Lung microvascular endothelial cell (primary cell): ENCODE measurements at regions not wholly inside any gene's neighbourhood (a gene's known extent, or its start where the extent isn't known, plus 50 kb on each side); places are given as distances from the start of the nearest gene placed in this dataset.
"Not testable (repeated sequence)": the region's sequence is repeated elsewhere in the genome, so short reads cannot be mapped to it uniquely, and the experiment has no call there.

Source experiments
- DNase-seq, 2 donors: peaks; one replicate each; pipeline versions ENCODE4 v3.0.0 to v3.0.0-alpha.2; 2010; ENCODE audit warnings: low read depth in 2 of 2

DNA sequence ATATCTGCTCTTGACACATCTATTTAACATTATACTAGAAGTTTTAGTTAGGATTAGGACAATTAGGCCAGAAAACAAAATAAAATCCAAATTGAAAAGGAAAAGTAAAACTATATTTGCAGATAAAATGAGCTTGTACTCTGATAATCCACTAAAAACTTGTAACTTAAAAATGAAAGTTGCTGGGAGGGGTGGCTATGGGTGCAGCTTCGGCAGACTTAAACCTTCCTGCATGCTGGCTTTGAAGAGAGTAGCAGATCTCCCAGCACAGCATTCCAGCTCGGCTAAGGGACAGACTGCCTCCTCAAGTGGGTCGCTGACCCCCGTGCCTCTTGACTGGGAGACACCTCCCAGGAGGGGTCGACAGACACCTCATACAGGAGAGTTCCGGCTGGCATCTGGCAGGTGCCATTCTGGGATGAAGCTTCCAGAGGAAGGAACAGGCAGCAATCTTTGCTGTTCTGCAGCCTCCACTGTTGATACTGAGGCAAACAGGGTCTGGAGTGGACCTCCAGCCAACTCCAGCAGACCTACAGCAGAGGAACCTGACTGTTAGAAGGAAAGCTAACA, 2379.9 kb downstream of the ARAP2 start:
- no peak for DNase-seq

GRCh38 chr4:33873791-33874190, 2370.5 kb downstream of the ARAP2 start:
- DNase-seq, result no peak

- no peak for DNase-seq
These were observed 2365.6 kb downstream of the ARAP2 start for GRCh38 chr4:33878710-33879109.

DNA sequence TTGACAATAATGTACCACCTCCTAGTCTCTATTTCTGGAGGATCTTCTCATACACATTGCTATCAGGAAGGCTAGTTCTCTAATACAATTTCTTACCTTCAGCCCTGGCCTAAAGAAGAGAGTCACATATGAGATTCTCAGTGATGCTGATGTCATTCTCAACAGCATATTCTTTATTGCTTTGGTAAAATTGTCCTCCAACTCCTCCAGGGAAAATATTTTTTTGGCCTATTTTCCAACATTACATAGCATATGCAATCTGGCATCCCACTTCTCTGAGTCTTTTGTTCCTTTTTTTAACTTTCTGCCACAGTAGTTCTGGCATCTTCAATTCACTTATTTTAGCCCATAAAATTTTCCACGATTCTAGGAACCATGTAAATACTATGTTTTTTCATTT, 2363.1 kb downstream of the ARAP2 start:
- DNase-seq, result no peak

GRCh38 chr4:33882246-33882990, 2361.9 kb downstream of the ARAP2 start:
- DNase-seq, result no peak

- DNase-seq, result no peak
These were observed 2361.2 kb downstream of the ARAP2 start for GRCh38 chr4:33883111-33883510.

DNA sequence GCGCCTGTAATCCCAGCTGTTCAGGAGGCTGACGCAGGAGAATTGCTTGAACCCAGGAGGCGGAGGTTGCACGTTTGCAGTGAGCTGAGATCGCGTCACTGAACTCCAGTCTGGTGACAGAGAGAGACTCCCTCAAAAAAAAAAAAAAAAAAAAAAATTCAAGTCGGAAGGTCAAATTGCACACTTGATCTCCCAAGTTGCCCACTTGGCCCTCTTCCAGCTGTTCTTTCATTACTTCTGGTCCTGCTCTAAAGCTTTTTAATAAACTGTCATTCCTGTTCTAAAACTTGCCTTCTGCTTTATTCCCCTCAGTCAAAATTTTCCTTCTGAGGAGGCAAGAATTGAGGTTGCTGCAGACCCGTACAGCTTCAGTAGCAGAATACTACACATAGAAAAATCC, 2358.0 kb downstream of the ARAP2 start:
- no peak for DNase-seq

- no peak for DNase-seq
These were observed 2353.5 kb downstream of the ARAP2 start for GRCh38 chr4:33890841-33891240.

GRCh38 chr4:33911959-33912358, 2332.4 kb downstream of the ARAP2 start:
- DNase-seq, result no peak

GRCh38 chr4:33914386-33914785, 2329.9 kb downstream of the ARAP2 start:
- no peak for DNase-seq

- DNase-seq, result no peak
These were observed 2320.8 kb downstream of the ARAP2 start for GRCh38 chr4:33923469-33923868.

DNA sequence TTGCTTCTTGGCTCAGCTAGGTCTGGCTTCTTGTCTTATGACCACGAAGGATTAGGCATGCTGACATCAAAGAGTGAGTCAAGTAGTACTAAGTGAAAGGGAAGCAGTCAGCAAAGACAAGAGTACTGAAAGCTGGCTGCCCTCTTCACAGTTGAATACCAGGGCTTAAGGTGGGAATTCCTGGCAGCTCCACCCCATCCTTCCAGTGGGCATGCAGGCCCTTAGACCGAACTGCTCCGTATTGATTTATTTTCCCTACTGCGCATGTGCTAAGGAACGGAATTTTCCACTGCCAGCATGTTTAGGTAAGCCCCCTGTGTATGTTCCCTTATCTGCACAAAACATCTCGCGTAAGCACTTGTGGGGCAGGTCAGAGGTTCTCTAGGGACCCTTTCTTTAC, 2320.1 kb downstream of the ARAP2 start:
- no peak for DNase-seq

DNA sequence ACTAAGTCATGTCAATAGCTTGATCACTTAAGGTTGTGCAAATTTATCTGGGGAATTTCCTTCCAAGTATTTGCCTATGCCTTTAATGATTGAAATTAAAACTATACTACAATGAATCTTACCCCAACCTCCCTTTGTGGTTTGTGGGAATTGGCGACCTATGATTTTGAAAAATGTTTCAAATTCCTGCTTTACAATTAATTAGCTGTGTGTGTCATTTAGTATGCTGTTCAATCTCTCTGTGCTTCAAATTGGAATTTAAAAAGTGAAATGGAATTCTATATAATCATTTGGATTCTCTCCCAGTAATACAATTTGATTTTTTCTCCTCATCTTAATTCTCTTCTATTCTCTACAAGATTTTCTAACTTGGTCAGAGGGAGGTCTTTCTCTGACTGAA, 2319.5 kb downstream of the ARAP2 start:
- no peak for DNase-seq

DNA sequence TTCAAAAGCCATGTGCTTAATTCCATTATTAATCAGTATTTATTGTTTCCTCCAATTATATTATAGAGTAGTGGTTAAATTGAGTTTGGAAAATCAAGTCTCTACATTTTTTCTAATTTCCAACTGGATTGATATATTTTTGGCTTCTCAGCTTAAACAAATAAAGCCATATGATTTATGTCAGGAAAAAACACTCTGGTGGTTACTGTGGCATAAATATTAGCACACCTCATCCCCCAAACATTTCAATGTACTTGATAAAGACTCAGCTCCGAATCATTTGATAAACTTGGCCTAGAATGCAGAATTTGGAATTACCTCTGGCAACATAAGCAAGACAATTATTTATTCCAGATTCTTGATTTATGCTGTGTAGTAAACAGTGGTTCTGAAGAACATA, 2313.8 kb downstream of the ARAP2 start:
- no peak for DNase-seq

DNA sequence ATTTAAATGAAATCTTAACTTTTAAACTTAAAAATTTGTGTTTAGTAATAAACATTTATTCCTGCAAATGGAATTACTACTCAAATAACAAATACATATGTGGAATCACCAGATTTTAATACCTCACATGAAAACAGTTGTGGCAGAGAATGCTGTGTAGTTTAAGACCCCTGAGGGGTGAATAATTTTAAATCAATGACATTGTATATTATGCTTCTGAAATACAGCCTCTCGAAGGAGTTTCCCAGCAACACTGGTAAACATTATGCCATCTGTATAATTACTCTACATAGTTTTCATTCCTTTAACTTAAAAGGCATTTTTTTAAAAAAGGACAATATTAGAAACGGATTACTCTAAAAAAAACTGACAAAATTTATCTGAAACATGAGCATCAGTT, 2313.3 kb downstream of the ARAP2 start:
- DNase-seq, result no peak

- DNase-seq, result no peak
These were observed 2304.0 kb downstream of the ARAP2 start for GRCh38 chr4:33940281-33940680.

DNA sequence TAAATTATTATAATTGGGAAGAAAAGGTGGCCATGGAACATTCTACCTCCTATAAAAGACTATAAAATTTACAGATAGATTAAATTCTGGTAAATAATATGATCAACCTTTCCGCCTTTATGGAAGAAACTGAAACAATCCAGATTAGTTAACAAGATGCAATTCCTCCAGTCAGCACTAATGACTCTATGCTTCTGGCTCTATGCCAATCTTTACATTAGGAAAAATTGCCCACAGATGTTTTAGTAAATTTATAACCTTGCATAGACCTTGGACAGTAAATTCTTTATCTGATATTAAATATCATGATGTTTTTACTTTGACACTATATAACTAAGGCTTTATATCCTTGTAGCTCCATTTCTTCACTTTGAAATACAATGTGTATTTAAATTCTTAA, 2302.5 kb downstream of the ARAP2 start:
- no peak for DNase-seq

DNA sequence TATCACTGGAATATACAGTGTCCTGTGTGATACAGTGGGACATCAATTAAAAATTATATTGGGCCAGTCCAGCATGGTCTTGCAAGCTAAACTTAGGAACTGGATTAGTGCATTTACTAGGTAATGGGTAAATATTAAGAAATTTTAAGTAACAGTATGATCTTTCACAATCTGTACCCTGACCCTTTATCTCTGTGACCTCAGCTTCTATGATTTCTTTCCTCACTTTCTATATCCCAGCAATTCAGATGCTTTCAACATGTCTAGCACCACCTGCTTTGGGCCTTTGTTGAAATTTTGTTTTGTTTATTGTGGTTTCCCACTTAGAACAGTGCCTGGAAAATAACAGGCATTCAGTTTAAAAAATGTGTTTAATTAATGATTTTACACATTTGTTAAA, 2295.4 kb downstream of the ARAP2 start:
- no peak for DNase-seq

DNA sequence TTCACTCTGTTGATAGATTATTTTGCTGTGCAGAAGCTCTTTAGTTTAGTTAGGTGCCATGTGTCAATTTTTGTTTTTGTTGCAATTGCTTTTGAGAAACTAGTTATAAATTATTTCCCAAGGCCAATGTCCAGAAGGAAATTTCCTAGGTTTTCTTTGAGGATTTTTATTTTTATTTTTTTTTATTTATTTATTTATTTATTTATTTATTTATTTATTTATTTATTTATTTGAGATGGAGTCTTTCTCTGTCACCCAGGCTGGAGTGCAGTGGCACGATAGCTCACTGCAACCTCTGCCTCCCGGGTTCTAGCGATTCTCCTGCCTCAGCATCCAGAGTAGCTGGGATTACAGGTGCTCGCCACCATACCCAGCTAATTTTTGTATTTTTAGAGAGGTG, 2290.5 kb downstream of the ARAP2 start:
- not testable (repeated sequence) for DNase-seq

DNA sequence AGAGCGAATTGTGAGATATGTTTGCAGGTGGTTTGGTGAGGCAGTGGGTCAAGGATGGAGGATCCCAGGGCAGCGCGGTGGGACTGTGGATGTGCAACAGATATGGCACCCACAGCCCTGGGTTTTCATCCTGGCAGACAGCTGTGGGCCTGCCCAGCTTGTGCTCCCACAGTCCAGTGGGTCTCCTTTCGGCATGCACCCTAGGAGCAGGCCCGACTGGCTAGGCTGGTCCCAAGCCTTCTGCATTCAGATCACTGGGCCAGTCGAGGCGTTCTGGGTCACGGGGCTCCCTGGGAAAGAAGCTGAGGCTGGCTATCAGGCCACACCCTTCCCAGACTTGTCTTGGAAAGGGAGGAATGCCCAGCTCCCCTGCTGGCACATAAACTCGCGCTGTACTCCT, 2289.6 kb downstream of the ARAP2 start:
- DNase-seq, result no peak

GRCh38 chr4:33959519-33959918, 2284.8 kb downstream of the ARAP2 start:
- DNase-seq, result no peak

DNA sequence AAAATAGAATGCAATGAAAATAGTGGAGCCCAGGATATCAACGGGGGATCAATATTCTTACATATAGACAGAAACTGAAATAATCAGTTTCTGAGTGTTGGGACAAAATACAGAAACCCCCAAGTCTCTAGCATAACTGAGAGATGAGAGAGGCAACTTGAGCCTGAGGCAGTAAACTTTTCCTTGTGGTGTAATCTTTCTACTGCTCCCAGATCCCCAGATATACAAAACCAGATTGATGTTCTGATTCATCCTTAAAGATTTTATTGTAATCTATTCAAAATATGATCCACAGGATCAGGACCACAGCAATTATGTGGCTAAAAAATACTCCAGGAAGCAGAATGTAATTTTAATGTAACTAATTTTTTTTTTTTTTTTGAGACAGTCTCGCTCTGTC, 2282.6 kb downstream of the ARAP2 start:
- DNase-seq, result no peak

GRCh38 chr4:33966808-33967207, 2277.5 kb downstream of the ARAP2 start:
- no peak for DNase-seq

GRCh38 chr4:33974270-33974669, 2270.0 kb downstream of the ARAP2 start:
- DNase-seq, result no peak
